ENCODE measurements at regions not wholly inside any gene's neighbourhood (a gene's known extent, or its start where the extent isn't known, plus 50 kb on each side); places are given as distances from the start of the nearest gene placed in this dataset.

GRCh38 chr3:31353166-31353565 lies 179.6 kb upstream of the STT3B start:
- TF ChIP-seq CTCF (conservative IDR thresholded peaks at IDR 0.05) (no peak), EZH2 (IDR thresholded peaks at IDR 0.05; ENCODE audit: low read depth) (no peak)
